ENCODE measurements at regions not wholly inside any gene's neighbourhood (a gene's known extent, or its start where the extent isn't known, plus 50 kb on each side); places are given as distances from the start of the nearest gene placed in this dataset.

GRCh38 chr18:7470503-7470902 is 96.6 kb upstream of the PTPRM start:
- ChIA-PET POLR2A (no interaction called here), CTCF (no interaction called here)

- CTCF ChIA-PET = no interaction called here
- POLR2A ChIA-PET = no interaction called here
Observed at GRCh38 chr18:7476386-7476785, 90.7 kb upstream of the PTPRM start.

- ChIA-PET CTCF (no interaction called here), POLR2A (no interaction called here)
Observed at GRCh38 chr18:7479756-7480155, 87.4 kb upstream of the PTPRM start.

GRCh38 chr18:7480879-7481278 is 86.2 kb upstream of the PTPRM start:
- ChIA-PET CTCF (no interaction called here), POLR2A (no interaction called here)

- CTCF ChIA-PET = no interaction called here
- POLR2A ChIA-PET = no interaction called here
Observed at GRCh38 chr18:7482342-7482741, 84.8 kb upstream of the PTPRM start.

- ChIA-PET CTCF (no interaction called here), POLR2A (no interaction called here)
Observed at GRCh38 chr18:7485616-7486015, 81.5 kb upstream of the PTPRM start.

GRCh38 chr18:7488571-7488970 is 78.5 kb upstream of the PTPRM start:
- CTCF ChIA-PET = no interaction called here
- POLR2A ChIA-PET = no interaction called here

- POLR2A ChIA-PET = no interaction called here
- CTCF ChIA-PET = no interaction called here
Observed at GRCh38 chr18:7490104-7490503, 77.0 kb upstream of the PTPRM start.

- POLR2A ChIA-PET = no interaction called here
Observed at GRCh38 chr18:7492385-7492784, 74.7 kb upstream of the PTPRM start.

GRCh38 chr18:7497081-7497480 is 70.0 kb upstream of the PTPRM start:
- POLR2A ChIA-PET = no interaction called here
- CTCF ChIA-PET = no interaction called here

More at GRCh38 chr18:7492385-7492784, 74.7 kb upstream of the PTPRM start:
- CTCF ChIA-PET = no interaction called here

- ChIA-PET POLR2A (no interaction called here), CTCF (no interaction called here)
Observed at GRCh38 chr18:7511106-7511505, 56.0 kb upstream of the PTPRM start.

- CTCF ChIA-PET = no interaction called here
- POLR2A ChIA-PET = no interaction called here
Observed at GRCh38 chr18:7512348-7512747, 54.8 kb upstream of the PTPRM start.

- CTCF ChIA-PET = no interaction called here
- POLR2A ChIA-PET = no interaction called here
Observed at GRCh38 chr18:7512990-7513389, 54.1 kb upstream of the PTPRM start.

- POLR2A ChIA-PET = no interaction called here
Observed at GRCh38 chr18:7514796-7515440, 52.2 kb upstream of the PTPRM start.

GRCh38 chr18:7516266-7517117 is 50.6 kb upstream of the PTPRM start:
- ChIA-PET POLR2A (no interaction called here), CTCF (no interaction called here)

More at GRCh38 chr18:7514796-7515440, 52.2 kb upstream of the PTPRM start:
- CTCF ChIA-PET = no interaction called here
